ENCODE measurements at regions not wholly inside any gene's neighbourhood (a gene's known extent, or its start where the extent isn't known, plus 50 kb on each side); places are given as distances from the start of the nearest gene placed in this dataset.

DNA sequence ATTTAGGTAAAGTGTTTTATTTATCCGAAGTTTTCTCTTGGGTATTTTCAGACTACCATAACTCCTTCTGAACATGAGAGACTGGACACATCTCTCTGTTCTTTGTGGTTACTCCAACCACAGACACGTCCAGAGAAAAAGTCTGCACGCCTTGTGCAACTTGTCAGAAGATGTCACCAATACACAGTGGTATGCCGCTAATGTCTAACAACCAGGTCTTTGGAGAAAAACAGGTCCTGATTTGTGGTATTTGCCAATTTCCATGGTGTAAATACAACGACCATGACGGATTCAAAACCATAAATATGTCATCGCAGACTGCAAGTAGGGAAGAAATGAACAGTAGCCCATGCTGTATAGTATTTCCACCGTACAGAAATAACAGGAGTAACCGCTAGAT is 620.6 kb upstream of the ID2 start:
- TF ChIP-seq ZNF274 (IDR thresholded peaks at IDR 0.05; ENCODE audit: low read depth, low read length) (no peak), YY1 (IDR thresholded peaks at IDR 0.05; ENCODE audit: insufficient read depth, insufficient read length) (no peak)

Measured in NT2/D1 (cell line).